HepG2 (cell line): ENCODE measurements at regions not wholly inside any gene's neighbourhood (a gene's known extent, or its start where the extent isn't known, plus 50 kb on each side); places are given as distances from the start of the nearest gene placed in this dataset.

Experiments
- ARNT ChIP-seq: fragments of 450-650 bp; IDR thresholded peaks from 2 replicates; pipeline ENCODE4 v1.6.1; 2017
- ATF2 ChIP-seq: sonication (generic); formaldehyde crosslinking; IDR thresholded peaks from 2 replicates; pipeline ENCODE4 v1.4.0; 2020; ENCODE audit warnings: missing genetic modification reagents
- ETS1 ChIP-seq: sonication (generic); formaldehyde crosslinking; IDR thresholded peaks from 2 replicates; pipeline ENCODE4 v1.4.0; 2020; ENCODE audit warnings: missing genetic modification reagents
- HHEX ChIP-seq: IDR thresholded peaks from 2 replicates; pipeline ENCODE4 v1.6.1; 2016; ENCODE audit warnings: control low read depth
- HMGXB3 ChIP-seq: sonication (generic); formaldehyde crosslinking; IDR thresholded peaks from 2 replicates; pipeline ENCODE4 v1.4.0; 2020; ENCODE audit warnings: missing genetic modification reagents, borderline replicate concordance
- PRDM10 ChIP-seq: sonication (generic); formaldehyde crosslinking; IDR thresholded peaks from 2 replicates; pipeline ENCODE4 v1.4.0; 2020; ENCODE audit warnings: low read depth, missing genetic modification reagents
- THAP7 ChIP-seq: sonication (generic); formaldehyde crosslinking; IDR thresholded peaks from 2 replicates; pipeline ENCODE4 v1.8.1; 2023; ENCODE audit warnings: mild to moderate bottlenecking, missing genetic modification reagents
- TSC22D2 ChIP-seq: sonication (generic); formaldehyde crosslinking; IDR thresholded peaks from 2 replicates; pipeline ENCODE4 v1.5.1; 2020; ENCODE audit warnings: missing genetic modification reagents, mild to moderate bottlenecking, borderline replicate concordance
- ZEB1 ChIP-seq: IDR thresholded peaks from 2 replicates; pipeline ENCODE4 v1.6.1; 2012; ENCODE audit warnings: mild to moderate bottlenecking, low read depth, inconsistent platforms; ENCODE audit not compliant: insufficient replicate concordance
- ZNF136 ChIP-seq: sonication (generic); formaldehyde crosslinking; IDR thresholded peaks from 2 replicates; pipeline ENCODE4 v1.8.1; 2022; ENCODE audit warnings: low read depth, mild to moderate bottlenecking, moderate library complexity, missing genetic modification reagents

- TF ChIP-seq THAP7 (CRISPR knock-in tag) (no peak), ATF2 (CRISPR knock-in tag) (no peak), ZEB1 (no peak), TSC22D2 (no peak), ZNF136 (no peak), ARNT (no peak), HHEX (CRISPR knock-in tag) (no peak), HMGXB3 (CRISPR knock-in tag) (no peak), PRDM10 (CRISPR knock-in tag) (no peak), ETS1 (CRISPR knock-in tag) (no peak)
Measured at GRCh38 chr6:6930223-6930880, 177.4 kb upstream of the RREB1 start (continued).
